Calu3 (cell line): ENCODE measurements at regions not wholly inside any gene's neighbourhood (a gene's known extent, or its start where the extent isn't known, plus 50 kb on each side); places are given as distances from the start of the nearest gene placed in this dataset.

Experiments
- BruUV-seq: library from RNA; stranded (reverse); fragments of 400-500 nt; replicated peaks from 2 replicates; lab custom pipeline; 2021; lab: Mats Ljungman, UMichigan
- CTCF ChIA-PET: fragments of 300-600 bp; sonication (Branson Sonifier 250); formaldehyde crosslinking; loops from one replicate; lab custom pipeline; 2022; ENCODE audit warnings: antibody characterized with exemption; lab: Charles Lee
- DNase-seq: peaks from one replicate; pipeline ENCODE4 v3.0.0; 2022
- H3K27ac Mint-ChIP-seq: one replicate; pipeline ENCODE4 v1.8.0; 2022; ENCODE audit warnings: mixed read lengths; ENCODE audit not compliant: unreplicated experiment
- H3K27me3 Mint-ChIP-seq: one replicate; pipeline ENCODE4 v1.8.0; 2022; ENCODE audit warnings: mixed read lengths; ENCODE audit not compliant: unreplicated experiment
- H3K36me3 Mint-ChIP-seq: one replicate; pipeline ENCODE4 v1.8.0; 2022; ENCODE audit warnings: mild to moderate bottlenecking, moderate library complexity, mixed read lengths; ENCODE audit not compliant: insufficient read depth, unreplicated experiment
- H3K4me1 Mint-ChIP-seq: one replicate; pipeline ENCODE4 v1.8.0; 2022; ENCODE audit warnings: mild to moderate bottlenecking, low read depth, mixed read lengths; ENCODE audit not compliant: unreplicated experiment
- H3K4me3 Mint-ChIP-seq: one replicate; pipeline ENCODE4 v1.8.0; 2022; ENCODE audit warnings: mild to moderate bottlenecking, low read depth, moderate library complexity, mixed read lengths; ENCODE audit not compliant: unreplicated experiment
- H3K9me3 Mint-ChIP-seq: one replicate; pipeline ENCODE4 v1.8.0; 2022; ENCODE audit warnings: low read depth, mixed read lengths; ENCODE audit not compliant: unreplicated experiment
- intact Hi-C: fragments of 100-400 bp; cut with micrococcal nuclease; formaldehyde crosslinking; loops from one replicate; pipeline ENCODE4 v1.10.0; 2022; ENCODE audit not compliant: unreplicated experiment
- TF ChIP-seq, protein P1 (sequence below): fragments of 200-600 bp; IDR thresholded peaks from one replicate; pipeline ENCODE4 v1.8.0; 2022; ENCODE audit warnings: antibody characterized with exemption; ENCODE audit not compliant: unreplicated experiment

DNA sequence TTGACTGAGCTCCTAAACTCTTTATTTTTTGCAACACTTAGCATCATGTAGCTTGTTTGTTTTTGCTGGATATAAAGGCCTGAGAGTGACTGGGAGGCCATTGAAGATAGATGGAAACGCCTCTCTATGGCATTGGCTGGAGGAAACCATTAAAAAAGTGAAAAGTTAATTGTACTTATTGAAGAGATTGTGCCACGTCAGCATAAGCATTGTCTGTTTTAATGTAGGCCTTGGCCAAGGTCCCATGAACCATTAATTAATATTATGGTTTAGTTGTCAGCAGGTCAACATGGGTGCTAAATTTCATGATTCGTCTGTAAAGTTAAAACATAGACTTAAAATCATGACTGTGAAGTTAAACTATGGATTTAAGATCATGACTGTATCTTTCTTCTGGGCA lies 178.6 kb downstream of the GATA3 start:
- TF ChIP-seq, protein P1, sequence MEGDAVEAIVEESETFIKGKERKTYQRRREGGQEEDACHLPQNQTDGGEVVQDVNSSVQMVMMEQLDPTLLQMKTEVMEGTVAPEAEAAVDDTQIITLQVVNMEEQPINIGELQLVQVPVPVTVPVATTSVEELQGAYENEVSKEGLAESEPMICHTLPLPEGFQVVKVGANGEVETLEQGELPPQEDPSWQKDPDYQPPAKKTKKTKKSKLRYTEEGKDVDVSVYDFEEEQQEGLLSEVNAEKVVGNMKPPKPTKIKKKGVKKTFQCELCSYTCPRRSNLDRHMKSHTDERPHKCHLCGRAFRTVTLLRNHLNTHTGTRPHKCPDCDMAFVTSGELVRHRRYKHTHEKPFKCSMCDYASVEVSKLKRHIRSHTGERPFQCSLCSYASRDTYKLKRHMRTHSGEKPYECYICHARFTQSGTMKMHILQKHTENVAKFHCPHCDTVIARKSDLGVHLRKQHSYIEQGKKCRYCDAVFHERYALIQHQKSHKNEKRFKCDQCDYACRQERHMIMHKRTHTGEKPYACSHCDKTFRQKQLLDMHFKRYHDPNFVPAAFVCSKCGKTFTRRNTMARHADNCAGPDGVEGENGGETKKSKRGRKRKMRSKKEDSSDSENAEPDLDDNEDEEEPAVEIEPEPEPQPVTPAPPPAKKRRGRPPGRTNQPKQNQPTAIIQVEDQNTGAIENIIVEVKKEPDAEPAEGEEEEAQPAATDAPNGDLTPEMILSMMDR, result no peak
- peaks cover 10% of the 10 kb centered on the region for H3K4me1 Mint-ChIP-seq
- no peak for DNase-seq
- intact Hi-C loops, result no loop called here
- no peak overlapping the region for H3K27ac Mint-ChIP-seq
- no TSS peak for BruUV-seq
- no peaks in the 10 kb centered on the region for H3K36me3 Mint-ChIP-seq
- H3K4me3 Mint-ChIP-seq, result no peak overlapping the region
- H3K9me3 Mint-ChIP-seq, result no peaks in the 10 kb centered on the region
- no peaks in the 10 kb centered on the region for H3K27me3 Mint-ChIP-seq
- CTCF ChIA-PET, result no interaction called here

DNA sequence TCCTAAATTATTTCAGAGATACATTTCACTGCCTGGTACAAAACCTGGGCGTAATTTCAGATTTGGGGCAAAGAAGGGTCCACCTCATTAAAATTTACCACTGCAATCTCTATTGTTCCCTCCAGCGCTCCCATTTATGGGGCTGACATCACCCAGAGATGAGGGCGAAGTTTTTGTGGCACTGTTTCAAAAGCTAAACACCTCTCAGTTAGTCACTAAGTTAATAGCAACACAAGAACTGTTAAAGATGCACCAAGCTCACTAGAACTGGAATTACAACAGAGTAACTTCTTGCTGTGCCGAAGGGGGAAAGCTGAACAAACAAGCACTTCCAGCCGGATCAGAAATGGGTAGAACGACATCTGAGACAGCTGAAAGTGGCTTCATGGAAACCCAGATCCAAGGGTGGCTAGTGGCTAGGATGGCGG lies 179.4 kb downstream of the GATA3 start:
- TF ChIP-seq, protein P1, result no peak
- no TSS peak for BruUV-seq
- Mint-ChIP-seq H3K9me3 (no peaks in the 10 kb centered on the region), H3K4me3 (no peak overlapping the region), H3K36me3 (no peaks in the 10 kb centered on the region), H3K27ac (no peak overlapping the region), H3K4me1 (peaks cover 7% of the 10 kb centered on the region), H3K27me3 (no peaks in the 10 kb centered on the region)
- intact Hi-C loops, result no loop called here
- DNase-seq, result no peak
- CTCF ChIA-PET, result no interaction called here

DNA sequence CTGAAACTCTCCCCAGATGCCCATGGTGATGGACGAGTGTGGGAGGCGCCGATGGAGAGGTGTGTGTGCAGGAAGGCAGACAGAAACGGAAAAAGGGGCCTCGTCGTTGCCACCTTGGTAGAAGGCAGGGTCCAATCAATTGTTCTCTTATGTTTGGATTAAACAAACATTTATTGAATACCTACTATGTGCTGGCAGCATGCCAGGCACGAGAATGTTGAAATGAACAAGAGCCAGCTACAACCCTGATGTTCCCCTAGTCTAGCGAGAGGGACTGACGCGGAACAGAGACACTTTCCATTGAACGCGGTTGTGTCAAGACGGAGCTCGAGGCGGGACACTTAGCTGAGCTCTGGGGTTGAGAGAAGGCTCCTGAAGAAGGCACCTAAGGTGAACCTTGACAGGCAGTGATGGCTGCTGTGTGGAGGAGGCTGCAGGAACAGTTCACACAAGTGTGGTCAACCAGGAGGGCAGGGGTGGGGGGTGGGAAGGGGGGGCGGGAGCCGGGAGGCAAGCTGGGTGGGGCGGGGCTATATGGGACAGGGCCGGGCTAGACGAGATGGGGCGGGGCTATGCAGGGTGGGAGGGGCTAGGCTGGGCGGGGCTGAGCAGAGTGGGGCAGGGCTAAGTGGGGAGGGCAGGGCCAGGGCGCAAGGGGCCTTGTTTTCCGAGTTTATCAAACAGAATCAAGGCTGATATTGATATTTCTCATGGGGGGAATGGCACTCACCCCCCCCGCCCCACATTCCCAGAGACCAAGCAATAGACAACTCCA lies 181.0 kb downstream of the GATA3 start:
- Mint-ChIP-seq H3K36me3 (no peaks in the 10 kb centered on the region), H3K4me3 (no peak overlapping the region), H3K27me3 (no peaks in the 10 kb centered on the region), H3K4me1 (no peaks in the 10 kb centered on the region), H3K27ac (no peak overlapping the region), H3K9me3 (no peaks in the 10 kb centered on the region)
- CTCF ChIA-PET, result no interaction called here
- intact Hi-C loops, result no loop called here
- BruUV-seq, result no TSS peak
- TF ChIP-seq, protein P1, result no peak
- DNase-seq, result no peak

DNA sequence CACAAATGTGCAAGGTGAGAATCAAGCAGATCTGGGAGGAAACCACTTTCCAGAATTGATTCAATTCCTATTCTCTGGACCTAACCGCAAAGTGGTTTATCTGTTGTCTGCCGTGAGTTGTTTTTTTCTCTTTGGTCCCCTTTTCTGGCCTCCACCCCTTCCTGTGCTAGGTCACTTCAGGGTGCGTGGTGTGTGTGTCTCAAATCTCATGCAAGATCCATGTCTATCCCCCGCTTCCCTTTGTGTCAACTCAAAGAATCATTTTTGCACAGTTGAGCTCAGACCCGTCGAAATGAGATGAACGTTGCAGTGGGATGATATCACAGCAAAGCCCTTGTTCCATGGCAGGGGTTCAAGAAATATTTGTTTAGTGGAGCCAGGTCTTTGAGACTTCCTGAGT lies 184.5 kb downstream of the GATA3 start:
- intact Hi-C loops, result no loop called here
- CTCF ChIA-PET, result interaction anchor here (0.6 kb wide), 1 partner anchor 389 kb away, joined by 5 read pairs; no protein-coding TSS in a partner anchor
- TF ChIP-seq, protein P1, result no peak
- Mint-ChIP-seq H3K4me3 (no peak overlapping the region), H3K4me1 (no peaks in the 10 kb centered on the region), H3K27me3 (no peaks in the 10 kb centered on the region), H3K9me3 (no peaks in the 10 kb centered on the region), H3K27ac (no peak overlapping the region), H3K36me3 (no peaks in the 10 kb centered on the region)
- DNase-seq, result no peak
- no TSS peak for BruUV-seq
